CD4-positive, alpha-beta T cell (primary cell): ENCODE measurements at regions not wholly inside any gene's neighbourhood (a gene's known extent, or its start where the extent isn't known, plus 50 kb on each side); places are given as distances from the start of the nearest gene placed in this dataset.
"Not testable (repeated sequence)": the region's sequence is repeated elsewhere in the genome, so short reads cannot be mapped to it uniquely, and the experiment has no call there.

Experiments
- ATAC-seq: fragments of 200-7000 bp; cut with Tn5 transposase; one replicate; pipeline ENCODE4 v1.10.0; 2022; ENCODE audit warnings: mild to moderate bottlenecking; ENCODE audit not compliant: poor library complexity
- CTCF ChIA-PET: fragments of 350-600 bp; sonication (Branson Sonifier 250); formaldehyde crosslinking; loops from one replicate; lab custom pipeline; 2021; ENCODE audit warnings: antibody characterized with exemption, inconsistent platforms; lab: Charles Lee
- POLR2A ChIA-PET: fragments of 350-600 bp; sonication (Branson Sonifier 250); formaldehyde crosslinking; loops from one replicate; lab custom pipeline; 2021; ENCODE audit warnings: antibody characterized with exemption, inconsistent platforms; lab: Charles Lee
- DNase-seq, 14 experiments: peaks; one replicate each; pipeline ENCODE4 v3.0.0-alpha.2; 2013 to 2020; ENCODE audit warnings: mixed read lengths in 2 of 14
- H3K27ac ChIP-seq, 2 donors: one replicate each; pipeline versions ENCODE4 v1.5.1 to v1.7.0; 2013; ENCODE audit warnings: low read length in 2 of 2, low read depth in 1 of 2, mild to moderate bottlenecking in 1 of 2
- H3K27me3 ChIP-seq, 2 experiments: 1 replicate in 1 of 2; 2 replicates in 1 of 2; pipeline versions ENCODE4 v1.6.1 to v1.7.0; 2013; ENCODE audit warnings: low read length in 2 of 2, control low read depth in 1 of 2, mild to moderate bottlenecking in 1 of 2, moderate library complexity in 1 of 2; ENCODE audit not compliant: insufficient read depth in 2 of 2, control insufficient read depth in 1 of 2
- H3K36me3 ChIP-seq: one replicate; pipeline ENCODE4 v1.6.1; 2013; ENCODE audit warnings: low read length, control low read depth; ENCODE audit not compliant: insufficient read depth
- H3K4me1 ChIP-seq: one replicate; pipeline ENCODE4 v1.6.1; 2013; ENCODE audit warnings: low read length, control low read depth; ENCODE audit not compliant: insufficient read depth
- H3K4me3 ChIP-seq: one replicate; pipeline ENCODE4 v1.5.1; 2013; ENCODE audit warnings: mild to moderate bottlenecking, low read length, moderate library complexity
- H3K9me3 ChIP-seq, 2 experiments: 1 replicate in 1 of 2; 2 replicates in 1 of 2; pipeline versions ENCODE4 v1.6.1 to v1.7.0; 2013; ENCODE audit warnings: low read length in 2 of 2, mild to moderate bottlenecking in 2 of 2, control low read depth in 1 of 2, moderate library complexity in 1 of 2; ENCODE audit not compliant: control insufficient read depth in 1 of 2, insufficient read depth in 1 of 2
- H3K27ac Mint-ChIP-seq: one replicate; pipeline ENCODE4 v1.8.0; 2020; ENCODE audit warnings: mixed read lengths
- H3K27me3 Mint-ChIP-seq: one replicate; pipeline ENCODE4 v1.8.0; 2021; ENCODE audit warnings: mixed read lengths
- H3K36me3 Mint-ChIP-seq: one replicate; pipeline ENCODE4 v1.8.0; 2021; ENCODE audit warnings: low read depth, mixed read lengths
- H3K4me1 Mint-ChIP-seq: one replicate; pipeline ENCODE4 v1.8.0; 2021; ENCODE audit warnings: low read depth, mixed read lengths
- H3K4me3 Mint-ChIP-seq: one replicate; pipeline ENCODE4 v1.8.0; 2020; ENCODE audit warnings: mild to moderate bottlenecking, mixed read lengths
- H3K9me3 Mint-ChIP-seq: one replicate; pipeline ENCODE4 v1.8.0; 2020; ENCODE audit warnings: mixed read lengths
- intact Hi-C, 2 experiments: fragments of 100-400 bp; cut with DNase I in 1 of 2; cut with micrococcal nuclease in 1 of 2; formaldehyde crosslinking; loops; one replicate each; pipeline versions ENCODE4 v1.15.1 to v1.9.0; 2023 to 2025; cut with DNase I, micrococcal nuclease

GRCh38 chr7:56828078-56828860 is 304.0 kb downstream of the ZNF479 start:
- H3K4me1 ChIP-seq, H3K27me3 Mint-ChIP-seq: not testable (repeated sequence)

GRCh38 chr7:56827539-56827938 is 304.7 kb downstream of the ZNF479 start:
- H3K27me3 ChIP-seq, H3K36me3 ChIP-seq, H3K27ac Mint-ChIP-seq, POLR2A ChIA-PET, H3K4me3 ChIP-seq, H3K27me3 Mint-ChIP-seq, H3K4me1 ChIP-seq, H3K27ac ChIP-seq, CTCF ChIA-PET, H3K9me3 Mint-ChIP-seq, intact Hi-C loops, H3K36me3 Mint-ChIP-seq, ATAC-seq, H3K4me3 Mint-ChIP-seq, H3K4me1 Mint-ChIP-seq, DNase-seq: not testable (repeated sequence)
- peaks cover 0 to 57% of the 10 kb centered on the region in 2 experiments for H3K9me3 ChIP-seq

More at GRCh38 chr7:56828078-56828860, 304.0 kb downstream of the ZNF479 start:
- H3K36me3 Mint-ChIP-seq, H3K4me1 Mint-ChIP-seq, H3K27ac ChIP-seq, intact Hi-C loops, POLR2A ChIA-PET, DNase-seq, H3K36me3 ChIP-seq, H3K27me3 ChIP-seq, H3K27ac Mint-ChIP-seq, H3K4me3 Mint-ChIP-seq, H3K9me3 Mint-ChIP-seq, CTCF ChIA-PET, H3K4me3 ChIP-seq, ATAC-seq: not testable (repeated sequence)
- peaks cover 0 to 57% of the 10 kb centered on the region in 2 experiments for H3K9me3 ChIP-seq

- H3K9me3 ChIP-seq: peaks cover 0 to 47% of the 10 kb centered on the region in 2 experiments
- H3K27ac Mint-ChIP-seq, H3K36me3 Mint-ChIP-seq, POLR2A ChIA-PET, H3K36me3 ChIP-seq, H3K4me1 ChIP-seq, H3K4me3 Mint-ChIP-seq, H3K27ac ChIP-seq, H3K27me3 ChIP-seq, H3K27me3 Mint-ChIP-seq, H3K4me3 ChIP-seq, H3K4me1 Mint-ChIP-seq, ATAC-seq, intact Hi-C loops, DNase-seq, H3K9me3 Mint-ChIP-seq, CTCF ChIA-PET: not testable (repeated sequence)
These were observed 305.7 kb downstream of the ZNF479 start for GRCh38 chr7:56826556-56826955.

GRCh38 chr7:56825756-56826540 is 306.3 kb downstream of the ZNF479 start:
- H3K27me3 ChIP-seq, H3K4me1 ChIP-seq, DNase-seq, H3K4me3 Mint-ChIP-seq, intact Hi-C loops, ATAC-seq, H3K4me3 ChIP-seq, POLR2A ChIA-PET, H3K27ac Mint-ChIP-seq, H3K27ac ChIP-seq, H3K36me3 ChIP-seq, H3K9me3 Mint-ChIP-seq, H3K27me3 Mint-ChIP-seq, H3K4me1 Mint-ChIP-seq, CTCF ChIA-PET, H3K36me3 Mint-ChIP-seq: not testable (repeated sequence)
- peaks cover 0 to 45% of the 10 kb centered on the region in 2 experiments for H3K9me3 ChIP-seq

- H3K4me3 ChIP-seq, H3K4me1 ChIP-seq, H3K27me3 Mint-ChIP-seq, DNase-seq, CTCF ChIA-PET, H3K9me3 Mint-ChIP-seq, intact Hi-C loops, H3K4me3 Mint-ChIP-seq, H3K36me3 ChIP-seq, POLR2A ChIA-PET, H3K36me3 Mint-ChIP-seq, H3K27ac ChIP-seq, H3K4me1 Mint-ChIP-seq, ATAC-seq, H3K27me3 ChIP-seq, H3K27ac Mint-ChIP-seq: not testable (repeated sequence)
- peaks cover 0 to 45% of the 10 kb centered on the region in 2 experiments for H3K9me3 ChIP-seq
These were observed 307.1 kb downstream of the ZNF479 start for GRCh38 chr7:56825121-56825520.

- H3K9me3 Mint-ChIP-seq, H3K4me1 ChIP-seq, H3K4me3 Mint-ChIP-seq, DNase-seq, H3K36me3 ChIP-seq, H3K27ac Mint-ChIP-seq, H3K27me3 Mint-ChIP-seq, H3K27me3 ChIP-seq, H3K27ac ChIP-seq, H3K4me1 Mint-ChIP-seq, H3K36me3 Mint-ChIP-seq, CTCF ChIA-PET, ATAC-seq, POLR2A ChIA-PET, H3K4me3 ChIP-seq, intact Hi-C loops: not testable (repeated sequence)
- H3K9me3 ChIP-seq: peaks cover 0 to 45% of the 10 kb centered on the region in 2 experiments
These were observed 308.2 kb downstream of the ZNF479 start for GRCh38 chr7:56823872-56824635.
